ENCODE measurements at regions not wholly inside any gene's neighbourhood (a gene's known extent, or its start where the extent isn't known, plus 50 kb on each side); places are given as distances from the start of the nearest gene placed in this dataset. TPM values are rescaled to one million over a fixed set of nuclear protein-coding genes. Genes with fewer than 3 reads are reported as not detected.
"Not testable (repeated sequence)": the region's sequence is repeated elsewhere in the genome, so short reads cannot be mapped to it uniquely, and the experiment has no call there.

- DNase-seq, result no peak
Observed at GRCh38 chr4:177246641-177247584, 62.8 kb upstream of the NEIL3 start.

- peak; percentile 54 for DNase-seq
Observed at GRCh38 chr4:177250056-177250696, 59.5 kb upstream of the NEIL3 start.

GRCh38 chr4:177251237-177251636, 58.4 kb upstream of the NEIL3 start:
- no peak for DNase-seq

- no peak for DNase-seq
Observed at GRCh38 chr4:177255359-177255758, 54.3 kb upstream of the NEIL3 start.

GRCh38 chr4:177256950-177257349, 52.7 kb upstream of the NEIL3 start:
- no peak for DNase-seq

- not testable (repeated sequence) for DNase-seq
Observed at GRCh38 chr4:177259466-177259865, 50.2 kb upstream of the NEIL3 start.

Small RNA genes lying in the stretch of these regions (small RNA-seq; reads per million reads assigned to genes)
- not detected for gene RN7SKP136 (ENCODE audit: low replicate concordance)

All from skin of body (tissue), 2 donors.